Heart left ventricle (tissue), 13 donors: ENCODE measurements at regions not wholly inside any gene's neighbourhood (a gene's known extent, or its start where the extent isn't known, plus 50 kb on each side); places are given as distances from the start of the nearest gene placed in this dataset.

Source experiments
- CTCF ChIP-seq, 12 donors: fragments of 200-600 bp; sonication (generic) in 4 of 12; IDR thresholded peaks; one replicate each; pipeline versions ENCODE4 v1.5.0 to v1.8.0; 2018 to 2022; ENCODE audit warnings: antibody characterized with exemption in 12 of 12, mild to moderate bottlenecking in 5 of 12
- POLR2A ChIP-seq, 2 donors: fragments of 450-650 bp; IDR thresholded peaks; one replicate each; pipeline ENCODE4 v1.6.1; 2017; ENCODE audit warnings: antibody characterized with exemption in 2 of 2, mild to moderate bottlenecking in 2 of 2, moderate library complexity in 2 of 2
- donor health status: ischemic (EF 13 %, LVEDD 7.1; RV severe dilation, severe dysfunction).
- donor health status: DM: no; HTN: yes; CAD: no.
- donor health status: DM: no; HTN: no; CAD: no.
- donor health status: ischemic (EF 25% LVEDD 6.9; RV normal size, moderate dysfunction).
- donor health status: ischemic (EF 25% LVEDD 5.7; RV mildly dilated, moderate dysfunction).
- donor health status: ischemic (EF 35%, LVEDD 5.7; RV mildly dilated, moderate dysfunction).
- donor health status: nonischemic (EF 11% LVEDD 7.7; RV severe dilation, severe dysfunction).
- donor health status: DM: yes; HTN: yes; CAD: no.
- donor health status: PGD.
- donor health status: ischemic (EF 29% LVEDD 5.4; RV normal size, mild dysfunction).
- donor health status: nonischemic (EF 23%, LVEDD 6.1; RV moderate dilation, normal function).

- TF ChIP-seq CTCF (IDR thresholded peaks at IDR 0.05) (no peak), POLR2A (IDR thresholded peaks at IDR 0.05) (no peak)
Observed at GRCh38 chr1:55347041-55347440, 131.9 kb upstream of the USP24 start.
